Muscle of back (tissue), 3 donors: ENCODE measurements at regions not wholly inside any gene's neighbourhood (a gene's known extent, or its start where the extent isn't known, plus 50 kb on each side); places are given as distances from the start of the nearest gene placed in this dataset.

Source experiments
- DNase-seq, 3 donors: peaks; one replicate each; pipeline versions ENCODE4 v3.0.0 to v3.0.0-alpha.2; 2013

GRCh38 chr3:78143000-78143399 lies 1103.1 kb downstream of the ROBO2 start:
- no peak for DNase-seq

- no peak for DNase-seq
Observed at GRCh38 chr3:78148986-78149717, 1109.3 kb downstream of the ROBO2 start.

GRCh38 chr3:78153973-78154372 lies 1114.1 kb downstream of the ROBO2 start:
- DNase-seq, result no peak

- DNase-seq, result no peak
Observed at GRCh38 chr3:78154521-78155186, 1114.8 kb downstream of the ROBO2 start.

GRCh38 chr3:78161736-78162135 lies 1121.8 kb downstream of the ROBO2 start:
- no peak for DNase-seq

- DNase-seq, result no peak
Observed at GRCh38 chr3:78163379-78163778, 1123.5 kb downstream of the ROBO2 start.

- DNase-seq, result peak in 1 of 3 donors; percentile 12
Observed at GRCh38 chr3:78165876-78166275, 1126.0 kb downstream of the ROBO2 start.

GRCh38 chr3:78174821-78175220 lies 1134.9 kb downstream of the ROBO2 start:
- DNase-seq, result peak in 2 of 3 donors; percentile 10 to 23

- DNase-seq, result no peak
Observed at GRCh38 chr3:78176869-78177268, 1137.0 kb downstream of the ROBO2 start.

- no peak for DNase-seq
Observed at GRCh38 chr3:78177780-78178179, 1137.9 kb downstream of the ROBO2 start.

GRCh38 chr3:78178209-78178608 lies 1138.3 kb downstream of the ROBO2 start:
- DNase-seq, result no peak

- no peak for DNase-seq
Observed at GRCh38 chr3:78178740-78179363, 1139.0 kb downstream of the ROBO2 start.

GRCh38 chr3:78183906-78184599 lies 1144.2 kb downstream of the ROBO2 start:
- DNase-seq, result peak in 2 of 3 donors; percentile 22 to 59

GRCh38 chr3:78186404-78186803 lies 1146.5 kb downstream of the ROBO2 start:
- DNase-seq, result no peak

GRCh38 chr3:78201091-78201490 lies 1161.2 kb downstream of the ROBO2 start:
- peak in 2 of 3 donors; percentile 16 to 31 for DNase-seq

- DNase-seq, result peak in 2 of 3 donors; percentile 30 to 81
Observed at GRCh38 chr3:78204977-78205376, 1165.1 kb downstream of the ROBO2 start.

- DNase-seq, result no peak
Observed at GRCh38 chr3:78221300-78221699, 1181.4 kb downstream of the ROBO2 start.

- no peak for DNase-seq
Observed at GRCh38 chr3:78221796-78222195, 1181.9 kb downstream of the ROBO2 start.

- DNase-seq, result no peak
Observed at GRCh38 chr3:78235841-78236240, 1195.9 kb downstream of the ROBO2 start.

- DNase-seq, result no peak
Observed at GRCh38 chr3:78238811-78239210, 1198.9 kb downstream of the ROBO2 start.

- DNase-seq, result no peak
Observed at GRCh38 chr3:78242724-78243123, 1202.8 kb downstream of the ROBO2 start.

GRCh38 chr3:78244136-78244535 lies 1204.2 kb downstream of the ROBO2 start:
- DNase-seq, result no peak
